Skeletal muscle tissue (tissue), 3 donors: ENCODE measurements at regions not wholly inside any gene's neighbourhood (a gene's known extent, or its start where the extent isn't known, plus 50 kb on each side); places are given as distances from the start of the nearest gene placed in this dataset.
"Not testable (repeated sequence)": the region's sequence is repeated elsewhere in the genome, so short reads cannot be mapped to it uniquely, and the experiment has no call there.

Experiments
- H3K27ac ChIP-seq: one replicate; pipeline ENCODE4 v1.7.0; 2013; ENCODE audit warnings: mild to moderate bottlenecking, low read depth, low read length, inconsistent platforms
- H3K27me3 ChIP-seq, 3 donors: one replicate each; pipeline ENCODE4 v1.7.0; 2013; ENCODE audit warnings: low read length in 3 of 3; ENCODE audit not compliant: control insufficient read depth in 3 of 3, insufficient read depth in 3 of 3
- H3K36me3 ChIP-seq, 3 donors: one replicate each; pipeline ENCODE4 v1.7.0; 2013; ENCODE audit warnings: low read length in 3 of 3; ENCODE audit not compliant: control insufficient read depth in 3 of 3, insufficient read depth in 3 of 3
- H3K4me1 ChIP-seq, 3 donors: one replicate each; pipeline ENCODE4 v1.7.0; 2013; ENCODE audit warnings: low read length in 3 of 3, mild to moderate bottlenecking in 3 of 3; ENCODE audit not compliant: control insufficient read depth in 3 of 3, insufficient read depth in 3 of 3
- H3K4me3 ChIP-seq, 3 donors: one replicate each; pipeline ENCODE4 v1.7.0; 2013; ENCODE audit warnings: low read length in 3 of 3
- H3K9ac ChIP-seq, 3 donors: one replicate each; pipeline ENCODE4 v1.7.0; 2013; ENCODE audit warnings: low read length in 3 of 3, mild to moderate bottlenecking in 3 of 3, moderate library complexity in 2 of 3, low read depth in 1 of 3
- H3K9me3 ChIP-seq, 3 donors: one replicate each; pipeline ENCODE4 v1.7.0; 2013; ENCODE audit warnings: low read length in 3 of 3; ENCODE audit not compliant: control insufficient read depth in 3 of 3
- donor health status: Osteomylitis.

- H3K36me3 ChIP-seq, H3K4me3 ChIP-seq, H3K27me3 ChIP-seq, H3K9ac ChIP-seq, H3K9me3 ChIP-seq, H3K4me1 ChIP-seq, H3K27ac ChIP-seq: not testable (repeated sequence)
Measured at GRCh38 chr5:177857642-177858200, 75.0 kb upstream of the FAM153A start.

GRCh38 chr5:177856474-177856873 is 73.8 kb upstream of the FAM153A start:
- H3K27ac ChIP-seq, H3K27me3 ChIP-seq, H3K9ac ChIP-seq, H3K4me1 ChIP-seq, H3K36me3 ChIP-seq, H3K9me3 ChIP-seq, H3K4me3 ChIP-seq: not testable (repeated sequence)

- H3K9ac ChIP-seq, H3K27ac ChIP-seq, H3K9me3 ChIP-seq, H3K4me3 ChIP-seq, H3K27me3 ChIP-seq, H3K4me1 ChIP-seq, H3K36me3 ChIP-seq: not testable (repeated sequence)
Measured at GRCh38 chr5:177847914-177848313, 65.2 kb upstream of the FAM153A start.

- H3K9me3 ChIP-seq, H3K4me3 ChIP-seq, H3K27me3 ChIP-seq, H3K36me3 ChIP-seq, H3K9ac ChIP-seq, H3K4me1 ChIP-seq, H3K27ac ChIP-seq: not testable (repeated sequence)
Measured at GRCh38 chr5:177846598-177846997, 63.9 kb upstream of the FAM153A start.

- not testable (repeated sequence) for H3K36me3 ChIP-seq, H3K4me1 ChIP-seq, H3K9ac ChIP-seq, H3K27ac ChIP-seq, H3K9me3 ChIP-seq, H3K4me3 ChIP-seq, H3K27me3 ChIP-seq
Measured at GRCh38 chr5:177845906-177846305, 63.2 kb upstream of the FAM153A start.

GRCh38 chr5:177836191-177836590 is 53.5 kb upstream of the FAM153A start:
- not testable (repeated sequence) for H3K36me3 ChIP-seq, H3K27me3 ChIP-seq, H3K9ac ChIP-seq, H3K9me3 ChIP-seq, H3K4me3 ChIP-seq, H3K27ac ChIP-seq, H3K4me1 ChIP-seq
